NCI-H1694 treated with DMSO at 0.1 percent for 48 hours (cell line): ENCODE measurements at regions not wholly inside any gene's neighbourhood (a gene's known extent, or its start where the extent isn't known, plus 50 kb on each side); places are given as distances from the start of the nearest gene placed in this dataset.

Experiments used
- DNase-seq: peaks from one replicate; lab custom pipeline; 2025; lab: John Stamatoyannopoulos, UW

DNA sequence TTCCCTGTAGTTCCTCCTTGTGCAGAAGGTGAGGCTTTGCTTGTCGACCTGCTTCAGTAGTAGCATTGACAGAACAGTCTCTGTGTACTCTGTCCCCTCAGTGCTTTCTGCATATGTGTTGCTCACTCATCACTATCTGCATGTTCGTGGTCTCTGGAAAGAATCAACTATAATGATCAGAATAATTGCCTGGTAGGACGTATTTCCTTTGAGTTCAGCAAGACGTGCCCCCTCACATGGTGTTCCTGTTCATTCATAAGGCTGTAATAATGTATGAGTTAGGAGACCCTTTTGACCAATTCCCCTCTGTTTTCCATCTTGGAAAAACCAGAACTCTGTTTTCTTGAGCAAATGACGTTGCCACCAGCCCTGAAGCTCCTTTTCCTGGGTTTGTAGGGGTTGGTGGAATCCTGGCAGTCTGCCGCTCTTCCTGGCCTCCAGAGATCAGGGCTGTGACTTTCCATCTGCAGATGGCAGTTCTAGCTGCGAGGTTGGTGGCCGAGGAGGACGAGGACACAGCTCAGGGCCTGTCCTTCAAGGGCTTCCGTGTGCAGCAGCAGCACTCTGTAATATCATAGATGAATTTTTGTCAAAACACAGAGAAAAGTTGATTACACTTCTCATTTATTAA lies 61.9 kb downstream of the EXOSC2 start:
- no peak for DNase-seq

DNA sequence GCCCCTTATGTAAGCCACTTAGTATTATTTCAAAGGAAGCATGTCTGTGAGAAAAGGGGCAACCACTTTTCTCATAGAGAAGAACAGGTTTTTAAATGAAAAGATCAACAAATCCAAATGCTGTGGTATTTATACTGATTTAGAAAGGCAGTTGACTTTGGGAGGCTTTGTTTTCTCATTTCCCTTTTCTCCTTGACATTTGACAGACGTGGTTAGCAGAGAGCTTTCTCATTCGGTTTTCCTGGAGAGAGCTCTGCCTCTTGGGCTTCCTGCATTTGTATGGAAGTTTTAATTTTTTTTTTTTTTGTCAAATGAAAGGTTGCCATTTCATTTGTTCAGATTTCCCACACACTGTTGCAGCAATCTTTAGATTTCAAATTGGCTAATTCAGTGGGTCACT lies 62.5 kb downstream of the EXOSC2 start:
- DNase-seq = no peak

GRCh38 chr9:130756455-130757152 lies 63.0 kb downstream of the EXOSC2 start:
- DNase-seq = no peak

GRCh38 chr9:130759738-130760137 lies 66.2 kb downstream of the EXOSC2 start:
- no peak for DNase-seq

- no peak for DNase-seq
Observed at GRCh38 chr9:130763331-130764171, 70.0 kb downstream of the EXOSC2 start.

- DNase-seq = no peak
Observed at GRCh38 chr9:130765137-130766020, 69.7 kb upstream of the ABL1 start.

DNA sequence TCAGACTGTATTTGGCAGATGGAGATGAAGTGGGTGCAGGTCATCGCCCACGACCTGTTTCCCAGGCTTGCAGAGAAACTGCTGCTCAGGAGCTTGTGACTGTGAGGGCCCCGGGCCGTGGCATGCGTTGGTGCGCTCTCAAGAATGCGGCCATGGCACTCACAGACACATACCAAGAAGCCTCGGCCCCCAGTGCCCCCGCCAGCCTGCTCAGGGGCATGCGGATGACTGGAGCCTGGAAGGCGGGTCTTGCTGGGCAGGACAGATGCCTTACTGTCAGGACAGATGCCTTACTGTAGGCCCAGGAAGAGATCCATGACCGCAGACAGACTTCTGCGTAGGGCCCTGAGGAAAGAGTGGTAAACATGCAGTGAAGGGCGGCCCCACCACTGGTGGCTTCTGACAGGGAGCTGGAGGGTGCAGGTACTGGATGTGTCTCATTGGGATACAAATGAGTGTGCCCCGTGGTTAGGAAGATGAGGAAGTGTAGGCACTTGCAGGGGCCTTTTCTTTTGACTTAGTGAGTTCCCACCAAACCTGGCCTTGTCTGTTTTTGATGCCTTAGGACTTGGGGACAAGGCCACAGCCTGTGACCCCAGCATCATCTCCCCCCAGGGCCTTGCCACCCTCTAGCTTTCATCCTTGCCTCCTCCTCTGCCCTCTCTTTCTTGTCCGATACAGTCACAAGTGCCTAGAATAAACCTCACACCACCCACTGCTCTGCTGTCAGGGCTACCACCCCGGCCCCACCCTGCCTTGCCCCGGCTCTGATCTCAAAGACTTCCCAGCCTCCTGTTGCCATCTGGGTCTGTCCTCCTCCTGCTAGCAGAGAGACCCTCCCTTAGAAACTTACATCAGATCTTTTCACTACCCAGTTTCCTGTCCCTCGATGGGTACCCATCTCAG lies 68.8 kb upstream of the ABL1 start:
- no peak for DNase-seq

- DNase-seq = no peak
Observed at GRCh38 chr9:130766927-130767307, 68.1 kb upstream of the ABL1 start.

- no peak for DNase-seq
Observed at GRCh38 chr9:130768265-130768664, 66.8 kb upstream of the ABL1 start.

- no peak for DNase-seq
Observed at GRCh38 chr9:130768891-130769403, 66.1 kb upstream of the ABL1 start.

DNA sequence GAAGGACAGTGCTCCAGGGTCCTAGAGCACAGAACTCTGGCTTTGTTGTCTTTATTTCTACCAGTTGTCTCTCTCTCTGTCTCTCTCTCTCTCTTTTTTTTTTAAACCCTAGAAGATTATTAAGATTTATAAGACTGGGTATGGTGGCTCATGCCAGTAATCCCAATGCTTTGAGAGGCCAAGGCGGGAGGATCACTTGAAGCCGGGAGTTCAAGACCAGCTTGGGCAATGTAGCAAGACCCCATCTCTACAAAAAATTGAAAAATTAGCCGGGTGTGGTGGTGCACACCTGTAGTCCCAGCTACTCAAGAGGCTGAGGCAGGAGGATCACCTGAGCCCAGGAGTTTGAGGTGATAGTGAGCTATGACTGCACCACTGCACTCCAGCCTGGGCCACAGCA lies 65.0 kb upstream of the ABL1 start:
- no peak for DNase-seq

DNA sequence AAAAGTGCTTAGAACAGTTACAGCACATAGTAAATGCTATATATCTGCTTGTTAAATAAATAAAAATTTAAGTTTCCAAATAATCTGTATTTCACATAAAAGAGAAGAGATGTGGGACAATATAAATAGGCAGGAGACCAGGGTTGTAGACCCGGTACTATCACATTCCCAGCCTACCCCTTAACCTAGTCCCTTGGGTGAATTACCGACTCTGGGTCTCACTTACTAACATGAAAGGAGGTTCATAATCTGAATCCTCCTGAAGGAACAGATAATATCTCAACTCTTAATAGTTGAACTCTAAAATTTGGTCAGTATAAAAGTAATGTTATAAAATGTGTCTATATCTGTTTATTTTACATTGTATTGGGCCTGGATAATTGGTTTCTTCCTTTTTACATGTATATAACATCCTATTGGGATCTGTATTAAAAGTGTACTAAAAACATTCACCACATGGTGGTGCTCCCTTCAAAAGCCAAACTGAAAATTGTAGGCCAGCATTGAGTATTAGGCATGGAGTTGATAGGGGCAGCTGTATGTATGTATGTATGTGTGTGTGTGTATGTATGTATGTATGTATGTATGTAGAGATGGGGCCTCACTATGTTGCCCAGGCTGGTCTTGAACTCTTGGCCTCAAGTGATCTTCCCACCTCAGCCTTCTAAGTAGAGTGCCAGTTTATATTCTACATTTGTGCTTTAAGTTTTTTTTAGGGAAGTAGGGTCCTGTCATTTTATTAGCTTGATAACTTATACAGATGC lies 64.2 kb upstream of the ABL1 start:
- peak; percentile 62 for DNase-seq

- DNase-seq = no peak
Observed at GRCh38 chr9:130772185-130772584, 62.9 kb upstream of the ABL1 start.

DNA sequence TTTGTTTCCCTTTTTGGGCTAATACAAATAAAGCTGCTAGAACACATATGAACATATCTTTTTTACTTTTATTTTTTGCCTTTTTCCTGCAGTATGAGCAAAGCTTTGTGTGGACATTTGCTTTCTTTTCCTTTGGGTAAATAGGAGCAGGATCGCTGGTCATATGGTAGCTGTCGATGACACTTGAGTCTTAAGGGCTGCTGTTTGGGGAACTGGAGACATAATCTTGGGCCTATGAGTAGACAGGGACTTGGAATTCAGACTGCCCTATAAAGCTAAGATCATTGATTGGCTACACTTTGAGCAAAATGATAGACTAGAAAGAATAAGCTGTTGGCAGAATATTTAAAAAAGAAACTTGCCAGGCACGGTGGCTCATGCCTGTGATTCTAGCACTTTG lies 60.9 kb upstream of the ABL1 start:
- DNase-seq = no peak

GRCh38 chr9:130775336-130775991 lies 59.6 kb upstream of the ABL1 start:
- no peak for DNase-seq

- DNase-seq = no peak
Observed at GRCh38 chr9:130779153-130779855, 55.8 kb upstream of the ABL1 start.

DNA sequence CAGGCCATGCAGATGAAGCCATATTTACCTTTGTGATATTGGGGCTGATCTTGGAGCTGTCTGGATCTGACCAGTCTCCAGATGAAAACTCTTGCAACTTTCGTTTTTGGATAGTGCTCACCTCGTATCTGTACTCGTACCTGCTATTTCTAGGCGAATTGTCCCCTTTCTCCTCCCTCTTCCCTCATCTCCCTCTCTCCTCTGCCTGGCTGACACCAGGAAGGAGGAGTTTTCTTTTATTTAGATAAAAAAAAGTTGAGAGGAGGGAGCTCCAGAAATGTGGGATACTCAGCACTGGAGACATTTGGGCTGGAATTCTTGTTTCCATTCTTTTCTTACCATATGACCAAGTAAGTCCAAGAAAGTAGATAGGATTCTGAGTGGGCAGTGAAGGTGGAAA lies 54.6 kb upstream of the ABL1 start:
- no peak for DNase-seq

DNA sequence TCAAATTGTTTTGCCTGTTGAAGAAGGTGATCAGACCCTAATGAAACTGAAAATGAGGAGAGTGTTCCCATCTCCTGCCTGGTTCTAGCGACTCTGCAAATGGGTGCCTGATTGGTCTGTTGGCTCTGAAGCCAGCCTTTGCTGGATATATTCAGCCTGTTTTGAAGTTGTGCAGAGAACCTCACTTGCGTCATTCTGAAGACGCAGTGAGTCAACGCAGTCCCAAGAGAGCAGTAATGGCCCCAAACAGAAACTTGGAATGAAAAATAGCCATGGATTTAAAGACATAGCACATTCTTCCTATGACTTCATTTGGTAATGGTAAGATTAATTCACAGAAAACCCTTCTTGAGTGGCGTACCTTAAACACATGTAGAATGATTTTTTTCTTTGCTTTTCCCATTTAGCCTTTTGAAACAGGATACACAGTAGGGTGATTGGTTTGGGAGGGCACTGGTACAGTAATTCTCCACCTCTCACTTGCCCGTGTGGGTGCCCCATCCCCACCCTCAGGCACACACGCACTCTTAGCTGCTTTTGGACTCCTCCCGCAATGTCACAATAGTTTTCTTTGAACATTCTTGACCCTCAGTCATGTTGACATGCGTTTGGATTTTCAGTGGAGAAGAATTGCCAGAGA lies 54.1 kb upstream of the ABL1 start:
- no peak for DNase-seq
